Kidney (tissue), 13 donors: ENCODE measurements at regions not wholly inside any gene's neighbourhood (a gene's known extent, or its start where the extent isn't known, plus 50 kb on each side); places are given as distances from the start of the nearest gene placed in this dataset.

Experiments used
- DNase-seq, 5 donors: peaks; one replicate each; pipeline ENCODE4 v3.0.0-alpha.2; 2013 to 2020
- FAIRE-seq: peaks from 2 replicates; lab custom pipeline; 2012; peaks lifted over from hg19 to GRCh38; lab: Jason Lieb, UNC
- H3K27ac ChIP-seq, 2 donors: one replicate each; pipeline ENCODE4 v1.7.0; 2013; ENCODE audit warnings: low read depth in 2 of 2, low read length in 2 of 2, inconsistent platforms in 1 of 2
- H3K27me3 ChIP-seq: one replicate; pipeline ENCODE4 v1.7.1; 2013; ENCODE audit warnings: low read length, inconsistent platforms; ENCODE audit not compliant: control insufficient read depth, insufficient read depth
- H3K36me3 ChIP-seq, 3 donors: one replicate each; pipeline versions ENCODE4 v1.7.0 to v1.7.1; 2013; ENCODE audit warnings: low read length in 3 of 3, control low read depth in 1 of 3, inconsistent platforms in 1 of 3; ENCODE audit not compliant: insufficient read depth in 3 of 3, control insufficient read depth in 2 of 3
- H3K4me1 ChIP-seq, 3 donors: one replicate each; pipeline versions ENCODE4 v1.7.0 to v1.7.1; 2013; ENCODE audit warnings: low read length in 3 of 3, inconsistent platforms in 1 of 3, low read depth in 1 of 3; ENCODE audit not compliant: control insufficient read depth in 2 of 3, insufficient read depth in 2 of 3
- H3K4me3 ChIP-seq, 3 donors: one replicate each; pipeline versions ENCODE4 v1.7.0 to v1.8.1; 2013; ENCODE audit warnings: low read length in 3 of 3, control low read depth in 1 of 3, inconsistent platforms in 1 of 3
- H3K9ac ChIP-seq, 3 donors: one replicate each; pipeline versions ENCODE4 v1.7.0 to v1.7.1; 2013; ENCODE audit warnings: low read length in 3 of 3, control low read depth in 1 of 3, inconsistent platforms in 1 of 3
- H3K9me3 ChIP-seq, 3 donors: one replicate each; pipeline versions ENCODE4 v1.7.0 to v1.7.1; 2013; ENCODE audit warnings: low read length in 3 of 3, control low read depth in 1 of 3, inconsistent platforms in 1 of 3; ENCODE audit not compliant: control insufficient read depth in 2 of 3, insufficient read depth in 1 of 3
- CTCF ChIP-seq: IDR thresholded peaks from 3 replicates; pipeline ENCODE4 v1.5.1; 2012; ENCODE audit warnings: mild to moderate bottlenecking, moderate library complexity, borderline replicate concordance; ENCODE audit not compliant: insufficient read depth; ENCODE audit errors: extremely low read depth
- intact Hi-C: fragments of 100-400 bp; cut with DNase I; formaldehyde crosslinking; loops from one replicate; pipeline ENCODE4 v1.11.1; 2022
- donor health status: control.
- donor health status: control.
- donor health status: control.
- donor health status: control.
- donor health status: control.
- donor health status: DM: yes; HTN: yes; CAD: no.
- donor health status: Normal renal cell carcinoma (clear cell type).

- intact Hi-C loops: no loop called here
- DNase-seq (no peak), FAIRE-seq (no peak)
- H3K9me3 ChIP-seq: no peaks in the 10 kb centered on the region
- no peaks in the 10 kb centered on the region for H3K36me3 ChIP-seq
- H3K4me3 ChIP-seq: no peak overlapping the region
- H3K27me3 ChIP-seq: no peaks in the 10 kb centered on the region
- no peak overlapping the region for H3K27ac ChIP-seq
- no peak overlapping the region for H3K9ac ChIP-seq
- no peaks in the 10 kb centered on the region for H3K4me1 ChIP-seq
- TF ChIP-seq CTCF: no peak
These were observed 137.0 kb upstream of the CRBN start for GRCh38 chr3:3316521-3316920.

GRCh38 chr3:3315846-3316245 is 136.4 kb upstream of the CRBN start:
- no peak overlapping the region for H3K27ac ChIP-seq
- intact Hi-C loops: no loop called here
- DNase-seq (peak in 3 of 5 donors; percentile 17 to 56 (median 33)), FAIRE-seq (no peak)
- no peaks in the 10 kb centered on the region for H3K9me3 ChIP-seq
- no peak overlapping the region for H3K4me3 ChIP-seq
- no peaks in the 10 kb centered on the region for H3K4me1 ChIP-seq
- TF ChIP-seq CTCF: no peak
- H3K27me3 ChIP-seq: no peaks in the 10 kb centered on the region
- H3K9ac ChIP-seq: no peak overlapping the region
- H3K36me3 ChIP-seq: no peaks in the 10 kb centered on the region

- FAIRE-seq: no peak
- H3K27ac ChIP-seq: no peak overlapping the region
- intact Hi-C loops: no loop called here
- no peaks in the 10 kb centered on the region for H3K36me3 ChIP-seq
- H3K4me1 ChIP-seq: no peaks in the 10 kb centered on the region
- peak in 3 of 5 donors; percentile 22 to 65 (median 50) for DNase-seq
- TF ChIP-seq CTCF: no peak
- H3K27me3 ChIP-seq: no peaks in the 10 kb centered on the region
- no peak overlapping the region for H3K9ac ChIP-seq
- H3K4me3 ChIP-seq: no peak overlapping the region
- H3K9me3 ChIP-seq: no peaks in the 10 kb centered on the region
These were observed 130.4 kb upstream of the CRBN start for GRCh38 chr3:3309887-3310286.

GRCh38 chr3:3308809-3309208 is 129.3 kb upstream of the CRBN start:
- H3K9ac ChIP-seq: no peak overlapping the region
- H3K4me3 ChIP-seq: no peak overlapping the region
- H3K4me1 ChIP-seq: no peaks in the 10 kb centered on the region
- no peaks in the 10 kb centered on the region for H3K9me3 ChIP-seq
- intact Hi-C loops: no loop called here
- no peaks in the 10 kb centered on the region for H3K36me3 ChIP-seq
- H3K27ac ChIP-seq: no peak overlapping the region
- DNase-seq (no peak), FAIRE-seq (no peak)
- no peaks in the 10 kb centered on the region for H3K27me3 ChIP-seq
- no peak for TF ChIP-seq CTCF
